Activated naive CD8-positive, alpha-beta T cell treated with anti-CD3 and anti-CD28 coated beads, Interleukin-2, amount 10 ng/mL, durations not matched to agents 7 days and 5 days (primary cell): ENCODE measurements at regions not wholly inside any gene's neighbourhood (a gene's known extent, or its start where the extent isn't known, plus 50 kb on each side); places are given as distances from the start of the nearest gene placed in this dataset.
"Not testable (repeated sequence)": the region's sequence is repeated elsewhere in the genome, so short reads cannot be mapped to it uniquely, and the experiment has no call there.

Experiments
- ATAC-seq: fragments of 150-1000 bp; cut with Tn5 transposase; one replicate; pipeline ENCODE4 v1.10.0; 2021; ENCODE audit warnings: low read depth, moderate library complexity
- POLR2A ChIA-PET: fragments of 350-600 bp; sonication (Branson Sonifier 250); formaldehyde crosslinking; loops from one replicate; lab custom pipeline; 2021; ENCODE audit warnings: antibody characterized with exemption; lab: Charles Lee
- DNase-seq: peaks from one replicate; pipeline ENCODE4 v3.0.0; 2021
- H3K27ac Mint-ChIP-seq: one replicate; pipeline ENCODE4 v1.8.0; 2022; ENCODE audit warnings: mild to moderate bottlenecking, mixed read lengths
- H3K27me3 Mint-ChIP-seq: one replicate; pipeline ENCODE4 v1.8.0; 2022; ENCODE audit warnings: mild to moderate bottlenecking, moderate library complexity, mixed read lengths
- H3K36me3 Mint-ChIP-seq: one replicate; pipeline ENCODE4 v1.8.0; 2021; ENCODE audit warnings: mild to moderate bottlenecking, mixed read lengths
- H3K4me1 Mint-ChIP-seq: one replicate; pipeline ENCODE4 v1.8.0; 2021; ENCODE audit warnings: mixed read lengths
- H3K4me3 Mint-ChIP-seq: one replicate; pipeline ENCODE4 v1.8.0; 2022; ENCODE audit warnings: mild to moderate bottlenecking, moderate library complexity, mixed read lengths
- H3K9me3 Mint-ChIP-seq: one replicate; pipeline ENCODE4 v1.8.0; 2021; ENCODE audit warnings: mixed read lengths

GRCh38 chr2:52072949-52073348 is 1041.0 kb upstream of the NRXN1 start:
- DNase-seq (no peak), ATAC-seq (no peak)
- no peak overlapping the region for H3K27ac Mint-ChIP-seq
- POLR2A ChIA-PET, result no interaction called here
- H3K4me3 Mint-ChIP-seq, result no peak overlapping the region
- H3K4me1 Mint-ChIP-seq, result no peaks in the 10 kb centered on the region
- H3K27me3 Mint-ChIP-seq, result no peaks in the 10 kb centered on the region
- H3K9me3 Mint-ChIP-seq, result peaks cover 5% of the 10 kb centered on the region
- no peaks in the 10 kb centered on the region for H3K36me3 Mint-ChIP-seq

- Mint-ChIP-seq H3K4me3 (no peak overlapping the region), H3K36me3 (no peaks in the 10 kb centered on the region), H3K27me3 (no peaks in the 10 kb centered on the region), H3K27ac (no peak overlapping the region), H3K4me1 (no peaks in the 10 kb centered on the region), H3K9me3 (peaks cover under 1% of the 10 kb centered on the region)
- POLR2A ChIA-PET, result no interaction called here
- no peak for DNase-seq
- no peak for ATAC-seq
These were observed 1038.7 kb upstream of the NRXN1 start for GRCh38 chr2:52070665-52071064.

- POLR2A ChIA-PET, result no interaction called here
- Mint-ChIP-seq H3K4me3 (no peak overlapping the region), H3K4me1 (no peaks in the 10 kb centered on the region), H3K36me3 (no peaks in the 10 kb centered on the region), H3K27ac (no peak overlapping the region), H3K9me3 (peaks cover 4% of the 10 kb centered on the region), H3K27me3 (no peaks in the 10 kb centered on the region)
- ATAC-seq (no peak), DNase-seq (no peak)
These were observed 1032.3 kb upstream of the NRXN1 start for GRCh38 chr2:52064234-52064633.

GRCh38 chr2:52054824-52055223 is 1022.9 kb upstream of the NRXN1 start:
- Mint-ChIP-seq H3K36me3 (no peaks in the 10 kb centered on the region), H3K4me1 (no peaks in the 10 kb centered on the region), H3K4me3 (no peak overlapping the region), H3K27me3 (no peaks in the 10 kb centered on the region), H3K27ac (no peak overlapping the region), H3K9me3 (peaks cover 3% of the 10 kb centered on the region)
- ATAC-seq (no peak), DNase-seq (no peak)
- POLR2A ChIA-PET, result no interaction called here

GRCh38 chr2:52036853-52037252 is 1004.9 kb upstream of the NRXN1 start:
- Mint-ChIP-seq H3K4me1 (no peaks in the 10 kb centered on the region), H3K27me3 (no peaks in the 10 kb centered on the region), H3K4me3 (no peak overlapping the region), H3K36me3 (no peaks in the 10 kb centered on the region), H3K9me3 (peaks cover 3% of the 10 kb centered on the region), H3K27ac (no peak overlapping the region)
- POLR2A ChIA-PET, result no interaction called here
- no peak for ATAC-seq
- DNase-seq, result no peak

- DNase-seq (no peak), ATAC-seq (no peak)
- Mint-ChIP-seq H3K27me3 (no peaks in the 10 kb centered on the region), H3K9me3 (peaks cover 3% of the 10 kb centered on the region), H3K27ac (no peak overlapping the region), H3K36me3 (no peaks in the 10 kb centered on the region), H3K4me1 (no peaks in the 10 kb centered on the region), H3K4me3 (no peak overlapping the region)
- POLR2A ChIA-PET, result no interaction called here
These were observed 1004.1 kb upstream of the NRXN1 start for GRCh38 chr2:52036024-52036423.

GRCh38 chr2:52035391-52035790 is 1003.5 kb upstream of the NRXN1 start:
- POLR2A ChIA-PET, result no interaction called here
- no peaks in the 10 kb centered on the region for H3K36me3 Mint-ChIP-seq
- no peaks in the 10 kb centered on the region for H3K4me1 Mint-ChIP-seq
- ATAC-seq (no peak), DNase-seq (no peak)
- no peak overlapping the region for H3K27ac Mint-ChIP-seq
- no peaks in the 10 kb centered on the region for H3K27me3 Mint-ChIP-seq
- H3K4me3 Mint-ChIP-seq, result no peak overlapping the region
- H3K9me3 Mint-ChIP-seq, result peaks cover 3% of the 10 kb centered on the region

- ATAC-seq, result no peak
- no peak overlapping the region for H3K27ac Mint-ChIP-seq
- no peaks in the 10 kb centered on the region for H3K36me3 Mint-ChIP-seq
These were observed 1002.8 kb upstream of the NRXN1 start for GRCh38 chr2:52034706-52035105.

GRCh38 chr2:52022006-52022405 is 990.1 kb upstream of the NRXN1 start:
- H3K27ac Mint-ChIP-seq, result no peak overlapping the region
- POLR2A ChIA-PET, result no interaction called here
- no peak for DNase-seq
- no peak for ATAC-seq
- no peak overlapping the region for H3K4me3 Mint-ChIP-seq
- H3K36me3 Mint-ChIP-seq, result no peaks in the 10 kb centered on the region
- no peaks in the 10 kb centered on the region for H3K4me1 Mint-ChIP-seq
- no peaks in the 10 kb centered on the region for H3K27me3 Mint-ChIP-seq
- peaks cover 4% of the 10 kb centered on the region for H3K9me3 Mint-ChIP-seq

More at GRCh38 chr2:52034706-52035105, 1002.8 kb upstream of the NRXN1 start:
- Mint-ChIP-seq H3K9me3 (peaks cover 3% of the 10 kb centered on the region), H3K4me1 (no peaks in the 10 kb centered on the region), H3K4me3 (no peak overlapping the region), H3K27me3 (no peaks in the 10 kb centered on the region)
- no peak for DNase-seq
- POLR2A ChIA-PET, result no interaction called here

- Mint-ChIP-seq H3K4me3 (no peak overlapping the region), H3K27ac (no peak overlapping the region), H3K4me1 (no peaks in the 10 kb centered on the region), H3K27me3 (no peaks in the 10 kb centered on the region), H3K9me3 (peaks cover 9% of the 10 kb centered on the region), H3K36me3 (no peaks in the 10 kb centered on the region)
- DNase-seq, result no peak
- ATAC-seq, result no peak
- POLR2A ChIA-PET, result no interaction called here
These were observed 985.8 kb upstream of the NRXN1 start for GRCh38 chr2:52017646-52018235.

GRCh38 chr2:52006821-52007366 is 975.0 kb upstream of the NRXN1 start:
- H3K36me3 Mint-ChIP-seq, H3K9me3 Mint-ChIP-seq, H3K4me1 Mint-ChIP-seq, H3K4me3 Mint-ChIP-seq, ATAC-seq, POLR2A ChIA-PET, H3K27ac Mint-ChIP-seq, H3K27me3 Mint-ChIP-seq, DNase-seq: not testable (repeated sequence)

GRCh38 chr2:52000151-52000855 is 968.4 kb upstream of the NRXN1 start:
- H3K27me3 Mint-ChIP-seq, result no peaks in the 10 kb centered on the region
- ATAC-seq (no peak), DNase-seq (no peak)
- no peaks in the 10 kb centered on the region for H3K4me1 Mint-ChIP-seq
- H3K9me3 Mint-ChIP-seq, result peaks cover 7% of the 10 kb centered on the region
- H3K36me3 Mint-ChIP-seq, result no peaks in the 10 kb centered on the region
- H3K27ac Mint-ChIP-seq, result no peak overlapping the region
- H3K4me3 Mint-ChIP-seq, result no peak overlapping the region
- POLR2A ChIA-PET, result no interaction called here

GRCh38 chr2:51998890-51999289 is 967.0 kb upstream of the NRXN1 start:
- no peaks in the 10 kb centered on the region for H3K27me3 Mint-ChIP-seq
- POLR2A ChIA-PET, result no interaction called here
- H3K9me3 Mint-ChIP-seq, result peaks cover 7% of the 10 kb centered on the region
- no peaks in the 10 kb centered on the region for H3K4me1 Mint-ChIP-seq
- H3K4me3 Mint-ChIP-seq, result no peak overlapping the region
- no peak overlapping the region for H3K27ac Mint-ChIP-seq
- no peak for DNase-seq
- no peak for ATAC-seq
- H3K36me3 Mint-ChIP-seq, result no peaks in the 10 kb centered on the region

GRCh38 chr2:51997571-51997970 is 965.6 kb upstream of the NRXN1 start:
- H3K9me3 Mint-ChIP-seq, result peaks cover 7% of the 10 kb centered on the region
- no peaks in the 10 kb centered on the region for H3K36me3 Mint-ChIP-seq
- H3K27ac Mint-ChIP-seq, result no peak overlapping the region
- H3K27me3 Mint-ChIP-seq, result no peaks in the 10 kb centered on the region
- no peak overlapping the region for H3K4me3 Mint-ChIP-seq
- H3K4me1 Mint-ChIP-seq, result no peaks in the 10 kb centered on the region
- ATAC-seq, result no peak
- no peak for DNase-seq
- POLR2A ChIA-PET, result no interaction called here
